Panc1 (cell line): ENCODE measurements at regions not wholly inside any gene's neighbourhood (a gene's known extent, or its start where the extent isn't known, plus 50 kb on each side); places are given as distances from the start of the nearest gene placed in this dataset.

Experiments
- ATAC-seq: fragments of 200-7000 bp; cut with Tn5 transposase; 2 replicates; pipeline ENCODE4 v1.9.1; 2020; ENCODE audit warnings: mild to moderate bottlenecking, moderate library complexity
- BruUV-seq: library from RNA; stranded (reverse); fragments of 400-500 nt; replicated peaks from 2 replicates; lab custom pipeline; 2021; lab: Mats Ljungman, UMichigan
- CTCF ChIA-PET: fragments of 300-600 bp; sonication (Branson Sonifier 250); formaldehyde crosslinking; loops from one replicate; lab custom pipeline; 2022; ENCODE audit warnings: antibody characterized with exemption; lab: Charles Lee
- POLR2A ChIA-PET: fragments of 300-600 bp; sonication (Branson Sonifier 250); formaldehyde crosslinking; loops from one replicate; lab custom pipeline; 2022; ENCODE audit warnings: antibody characterized with exemption; lab: Charles Lee
- DNase-seq: peaks from one replicate; pipeline ENCODE4 v3.0.0-alpha.2; 2010; ENCODE audit warnings: low read depth, low spot score
- H3K27ac ChIP-seq: 2 replicates; pipeline ENCODE4 v1.5.1; 2011; ENCODE audit warnings: mild to moderate bottlenecking, low read length, inconsistent platforms
- H3K27me3 ChIP-seq: fragments of 200-500 bp; sonication (Bioruptor generic); 2 replicates; pipeline ENCODE4 v1.6.0; 2014; ENCODE audit warnings: low read length, inconsistent platforms; ENCODE audit not compliant: control insufficient read depth, insufficient read depth
- H3K36me3 ChIP-seq: fragments of 200-500 bp; sonication (Bioruptor generic); 2 replicates; pipeline ENCODE4 v1.5.1; 2014; ENCODE audit warnings: inconsistent platforms, mild to moderate bottlenecking, low read length, moderate library complexity; ENCODE audit not compliant: control insufficient read depth, insufficient read depth
- H3K4me1 ChIP-seq: 2 replicates; pipeline ENCODE4 v1.5.1; 2011; ENCODE audit warnings: inconsistent platforms, mild to moderate bottlenecking, low read length, moderate library complexity; ENCODE audit not compliant: control insufficient read depth, insufficient read depth
- H3K4me3 ChIP-seq, 2 experiments: 2 replicates each; pipeline ENCODE4 v1.5.1; 2011 to 2012; ENCODE audit warnings: low read depth in 2 of 2, low read length in 2 of 2, mild to moderate bottlenecking in 2 of 2, inconsistent platforms in 1 of 2, moderate library complexity in 1 of 2
- H3K9me3 ChIP-seq: fragments of 200-500 bp; sonication (Bioruptor generic); 2 replicates; pipeline ENCODE4 v1.5.1; 2014; ENCODE audit warnings: low read depth, mild to moderate bottlenecking, inconsistent platforms, low read length, moderate library complexity; ENCODE audit not compliant: control insufficient read depth, insufficient read depth
- POLR2AphosphoS5 ChIP-seq: IDR thresholded peaks from 2 replicates; pipeline ENCODE4 v1.6.1; 2012; ENCODE audit warnings: mild to moderate bottlenecking, low read depth, low read length, moderate library complexity
- REST ChIP-seq, 2 experiments: IDR thresholded peaks; 2 replicates each; pipeline ENCODE4 v1.6.1; 2011 to 2012; ENCODE audit warnings: low read depth in 2 of 2, control low read depth in 1 of 2, low read length in 1 of 2, mild to moderate bottlenecking in 1 of 2, moderate library complexity in 1 of 2; ENCODE audit not compliant: insufficient read depth in 1 of 2
- SIN3A ChIP-seq: IDR thresholded peaks from 2 replicates; pipeline ENCODE4 v1.6.1; 2012; ENCODE audit warnings: low read depth, mild to moderate bottlenecking, low read length, moderate library complexity, borderline replicate concordance; ENCODE audit not compliant: insufficient read depth
- TCF7L2 ChIP-seq: IDR thresholded peaks from 2 replicates; pipeline ENCODE4 v1.6.1; 2011; ENCODE audit warnings: mild to moderate bottlenecking, low read depth, low read length, inconsistent platforms
- in situ Hi-C: cut with HindIII; loops from 2 replicates; pipeline ENCODE4 v1.10.0; 2016; ENCODE audit warnings: low sequenced_read_pairs, low pct_unique_long_range_greater_than_20kb
- intact Hi-C: fragments of 100-400 bp; cut with micrococcal nuclease; formaldehyde crosslinking; loops from one replicate; pipeline ENCODE4 v1.10.0; 2022; ENCODE audit not compliant: unreplicated experiment
- TF ChIP-seq, protein P1 (sequence below): fragments of 450-650 bp; IDR thresholded peaks from 2 replicates; pipeline ENCODE4 v1.5.1; 2017; ENCODE audit warnings: mild to moderate bottlenecking

GRCh38 chr10:117621196-117621595 lies 78.7 kb downstream of the EMX2 start:
- intact Hi-C loops, result no loop called here
- no peaks in the 10 kb centered on the region for H3K4me1 ChIP-seq
- no peaks in the 10 kb centered on the region for H3K36me3 ChIP-seq
- no peaks in the 10 kb centered on the region for H3K9me3 ChIP-seq
- in situ Hi-C loops, result no loop called here
- no peak overlapping the region for H3K4me3 ChIP-seq
- H3K27me3 ChIP-seq, result peaks cover 8% of the 10 kb centered on the region
- TF ChIP-seq SIN3A (no peak), POLR2AphosphoS5 (no peak), REST (IDR thresholded peaks at IDR 0.05; ENCODE audit: insufficient read depth in 1 of 2, low read depth in 2 of 2, low read length in 1 of 2) (no peak), TCF7L2 (no peak)
- TF ChIP-seq, protein P1, sequence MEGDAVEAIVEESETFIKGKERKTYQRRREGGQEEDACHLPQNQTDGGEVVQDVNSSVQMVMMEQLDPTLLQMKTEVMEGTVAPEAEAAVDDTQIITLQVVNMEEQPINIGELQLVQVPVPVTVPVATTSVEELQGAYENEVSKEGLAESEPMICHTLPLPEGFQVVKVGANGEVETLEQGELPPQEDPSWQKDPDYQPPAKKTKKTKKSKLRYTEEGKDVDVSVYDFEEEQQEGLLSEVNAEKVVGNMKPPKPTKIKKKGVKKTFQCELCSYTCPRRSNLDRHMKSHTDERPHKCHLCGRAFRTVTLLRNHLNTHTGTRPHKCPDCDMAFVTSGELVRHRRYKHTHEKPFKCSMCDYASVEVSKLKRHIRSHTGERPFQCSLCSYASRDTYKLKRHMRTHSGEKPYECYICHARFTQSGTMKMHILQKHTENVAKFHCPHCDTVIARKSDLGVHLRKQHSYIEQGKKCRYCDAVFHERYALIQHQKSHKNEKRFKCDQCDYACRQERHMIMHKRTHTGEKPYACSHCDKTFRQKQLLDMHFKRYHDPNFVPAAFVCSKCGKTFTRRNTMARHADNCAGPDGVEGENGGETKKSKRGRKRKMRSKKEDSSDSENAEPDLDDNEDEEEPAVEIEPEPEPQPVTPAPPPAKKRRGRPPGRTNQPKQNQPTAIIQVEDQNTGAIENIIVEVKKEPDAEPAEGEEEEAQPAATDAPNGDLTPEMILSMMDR, result no peak
- no peak overlapping the region for H3K27ac ChIP-seq
- ChIA-PET POLR2A (no interaction called here), CTCF (interaction anchor here (0.6 kb wide), 1 partner anchor 11 kb away, joined by 3 read pairs; no protein-coding TSS in a partner anchor)
- DNase-seq (no peak), ATAC-seq (no peak)
- BruUV-seq, result no TSS peak

- intact Hi-C loops, result no loop called here
- no peak overlapping the region for H3K27ac ChIP-seq
- ChIA-PET POLR2A (no interaction called here), CTCF (interaction anchor here (0.5 kb wide), 1 partner anchor 268 kb away, joined by 5 read pairs; no protein-coding TSS in a partner anchor)
- TF ChIP-seq SIN3A, result no peak
- TF ChIP-seq, protein P1, result no peak
- no peak for TF ChIP-seq REST (IDR thresholded peaks at IDR 0.05; ENCODE audit: insufficient read depth in 1 of 2, low read depth in 2 of 2, low read length in 1 of 2)
- TF ChIP-seq POLR2AphosphoS5, result no peak
- TF ChIP-seq TCF7L2, result no peak
- BruUV-seq, result no TSS peak
- no peaks in the 10 kb centered on the region for H3K9me3 ChIP-seq
- ATAC-seq (no peak), DNase-seq (no peak)
- no peaks in the 10 kb centered on the region for H3K4me1 ChIP-seq
- no peak overlapping the region for H3K4me3 ChIP-seq
- peaks cover 8% of the 10 kb centered on the region for H3K27me3 ChIP-seq
- H3K36me3 ChIP-seq, result no peaks in the 10 kb centered on the region
- in situ Hi-C loops, result no loop called here
These were observed 79.4 kb downstream of the EMX2 start for GRCh38 chr10:117621795-117622420.
